ENCODE measurements at regions not wholly inside any gene's neighbourhood (a gene's known extent, or its start where the extent isn't known, plus 50 kb on each side); places are given as distances from the start of the nearest gene placed in this dataset.
"Not testable (repeated sequence)": the region's sequence is repeated elsewhere in the genome, so short reads cannot be mapped to it uniquely, and the experiment has no call there.

DNA sequence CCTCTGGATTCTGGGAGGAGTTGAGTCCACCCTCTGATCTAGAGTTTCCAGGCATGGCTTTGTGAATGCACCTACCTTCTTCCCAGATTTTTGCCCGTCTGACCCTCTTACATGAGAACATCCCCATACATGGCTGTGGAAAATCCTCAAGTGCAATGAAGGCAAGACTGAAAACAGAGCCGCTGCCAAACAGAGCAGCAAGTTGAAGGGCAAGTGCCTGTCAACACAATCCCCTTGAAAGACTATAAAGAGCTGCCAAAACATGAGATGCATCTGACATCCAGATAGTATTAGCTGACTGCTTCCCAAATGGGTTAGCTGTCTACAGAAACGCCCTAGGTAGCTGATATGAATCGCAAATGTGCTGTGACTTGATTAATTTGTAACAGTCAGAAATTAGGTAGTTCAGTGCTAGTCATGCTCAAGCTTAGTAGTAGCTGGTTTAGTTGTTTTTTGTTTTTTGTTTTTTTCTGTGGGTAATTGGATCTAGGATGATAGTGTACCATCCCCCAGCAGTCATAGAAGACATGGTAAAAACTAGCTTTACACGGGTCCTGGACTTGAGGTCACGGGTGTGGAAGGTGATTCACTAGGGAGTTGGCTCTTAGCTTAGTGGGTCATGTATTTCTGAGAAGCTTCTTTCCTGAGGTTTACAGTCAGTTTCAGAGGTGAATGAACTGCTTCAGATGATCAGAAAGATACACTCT lies 302.8 kb upstream of the PLGLB1 start:
- not testable (repeated sequence) for TF ChIP-seq EZH2phosphoT487 (IDR thresholded peaks at IDR 0.05; ENCODE audit: insufficient read depth, low read depth); EZH2 (IDR thresholded peaks at IDR 0.05; ENCODE audit: insufficient read depth, poor library complexity, severe bottlenecking)
